H1 (cell line): ENCODE measurements at regions not wholly inside any gene's neighbourhood (a gene's known extent, or its start where the extent isn't known, plus 50 kb on each side); places are given as distances from the start of the nearest gene placed in this dataset.

Experiments
- CTCF ChIA-PET: fragments of 300-600 bp; sonication (Branson Sonifier 250); formaldehyde crosslinking; loops from one replicate; lab custom pipeline; 2021; ENCODE audit not compliant: partially characterized antibody; lab: Charles Lee
- POLR2A ChIA-PET: fragments of 300-600 bp; sonication (Branson Sonifier 250); formaldehyde crosslinking; loops from one replicate; lab custom pipeline; 2021; ENCODE audit warnings: inconsistent platforms; ENCODE audit not compliant: partially characterized antibody; lab: Charles Lee
- DNase-seq, 2 experiments: peaks; one replicate each; pipeline versions ENCODE4 v3.0.0 to v3.0.0-alpha.2; 2010 to 2022; ENCODE audit warnings: low spot score in 2 of 2, low read depth in 1 of 2, mixed read lengths in 1 of 2
- FAIRE-seq: peaks from 2 replicates; lab custom pipeline; 2011; peaks lifted over from hg19 to GRCh38; lab: Jason Lieb, UNC
- H2AFZ ChIP-seq: 2 replicates; pipeline ENCODE4 v1.8.1; 2012; ENCODE audit warnings: low read length, inconsistent platforms
- H2AK5ac ChIP-seq: 2 replicates; pipeline ENCODE4 v1.6.1; 2013; ENCODE audit warnings: low read depth, low read length
- H2BK120ac ChIP-seq: replicated peaks from 2 replicates; pipeline ENCODE3; 2013; ENCODE audit warnings: low read depth, low read length, inconsistent platforms
- H2BK12ac ChIP-seq: 2 replicates; pipeline ENCODE4 v1.6.1; 2013; ENCODE audit warnings: low read depth, low read length
- H2BK15ac ChIP-seq: 2 replicates; pipeline ENCODE4 v1.6.1; 2013; ENCODE audit warnings: low read length
- H2BK20ac ChIP-seq: 2 replicates; pipeline ENCODE4 v1.6.1; 2013; ENCODE audit warnings: low read length
- H2BK5ac ChIP-seq: 2 replicates; pipeline ENCODE4 v1.6.1; 2013; ENCODE audit warnings: low read depth, low read length
- H3K14ac ChIP-seq: 2 replicates; pipeline ENCODE4 v1.6.1; 2013; ENCODE audit warnings: inconsistent platforms; ENCODE audit not compliant: insufficient read length
- H3K18ac ChIP-seq: 2 replicates; pipeline ENCODE4 v1.6.1; 2013; ENCODE audit warnings: low read length; ENCODE audit errors: extremely low read depth
- H3K23ac ChIP-seq: 2 replicates; pipeline ENCODE4 v1.6.1; 2013; ENCODE audit warnings: inconsistent platforms; ENCODE audit not compliant: insufficient read length
- H3K23me2 ChIP-seq: 2 replicates; pipeline ENCODE4 v1.6.1; 2013; ENCODE audit warnings: low read depth, low read length
- H3K27ac ChIP-seq: 2 replicates; pipeline ENCODE4 v1.6.1; 2011; ENCODE audit warnings: low read depth, low read length, inconsistent platforms
- H3K27me3 ChIP-seq, 4 experiments: replicated peaks in 1 of 4; 1 replicate in 1 of 4; 2 replicates in 3 of 4; pipeline versions ENCODE4 v1.6.1 to v1.8.1; 2011 to 2013; ENCODE audit warnings: low read length in 3 of 4, mild to moderate bottlenecking in 3 of 4, inconsistent platforms in 2 of 4, mixed read lengths in 2 of 4, moderate library complexity in 1 of 4; ENCODE audit not compliant: control insufficient read depth in 3 of 4, insufficient read depth in 3 of 4; ENCODE audit errors: extremely low read depth in 1 of 4
- H3K36me3 ChIP-seq, 4 experiments: 2 replicates each; pipeline versions ENCODE4 v1.6.1 to v1.8.1; 2011 to 2013; ENCODE audit warnings: mild to moderate bottlenecking in 4 of 4, low read length in 3 of 4, moderate library complexity in 2 of 4, control low read depth in 1 of 4, inconsistent platforms in 1 of 4; ENCODE audit not compliant: insufficient read depth in 4 of 4, control insufficient read depth in 2 of 4
- H3K4ac ChIP-seq: replicated peaks from 2 replicates; pipeline ENCODE3; 2013; ENCODE audit warnings: low read length, low read depth, mixed read lengths, inconsistent platforms; ENCODE audit not compliant: insufficient read length
- H3K4me1 ChIP-seq, 4 experiments: replicated peaks in 1 of 4; 1 replicate in 1 of 4; 2 replicates in 3 of 4; pipeline versions ENCODE4 v1.6.1 to v1.8.1; 2011 to 2013; ENCODE audit warnings: low read length in 3 of 4, inconsistent platforms in 2 of 4, mixed read lengths in 1 of 4; ENCODE audit not compliant: insufficient read depth in 4 of 4, control insufficient read depth in 3 of 4
- H3K4me2 ChIP-seq, 2 experiments: 2 replicates each; pipeline versions ENCODE4 v1.6.1 to v1.8.1; 2011 to 2013; ENCODE audit warnings: low read depth in 2 of 2, low read length in 2 of 2, control low read depth in 1 of 2, inconsistent platforms in 1 of 2, mild to moderate bottlenecking in 1 of 2; ENCODE audit not compliant: insufficient read depth in 1 of 2
- H3K4me3 ChIP-seq, 4 experiments: fragments of 200-600, 300-600 bp in 1 of 4; sonication (generic), shearing (Covaris generic), sonication (Bioruptor Twin) in 1 of 4; 2 replicates each; pipeline versions ENCODE4 v1.5.1 to v1.8.1; 2011 to 2016; ENCODE audit warnings: low read length in 4 of 4, low read depth in 3 of 4, control low read depth in 2 of 4, inconsistent platforms in 2 of 4, mild to moderate bottlenecking in 2 of 4, mixed read lengths in 1 of 4, moderate library complexity in 1 of 4; ENCODE audit not compliant: insufficient read depth in 2 of 4; ENCODE audit errors: extremely low read depth in 1 of 4
- H3K56ac ChIP-seq: replicated peaks from 2 replicates; pipeline ENCODE3; 2013; ENCODE audit warnings: low read depth, mild to moderate bottlenecking, mixed read lengths, low read length, inconsistent platforms; ENCODE audit not compliant: insufficient read length
- H3K79me1 ChIP-seq: 2 replicates; pipeline ENCODE4 v1.6.1; 2013; ENCODE audit warnings: low read depth, low read length, control low read depth
- H3K79me2 ChIP-seq, 2 experiments: 2 replicates each; pipeline versions ENCODE4 v1.6.1 to v1.8.1; 2012 to 2013; ENCODE audit warnings: low read length in 2 of 2, mild to moderate bottlenecking in 2 of 2, inconsistent platforms in 1 of 2; ENCODE audit not compliant: insufficient read depth in 2 of 2, control insufficient read depth in 1 of 2
- H3K9ac ChIP-seq, 4 experiments: replicated peaks in 1 of 4; 1 replicate in 1 of 4; 2 replicates in 3 of 4; pipeline versions ENCODE4 v1.6.1 to v1.8.1; 2011 to 2013; ENCODE audit warnings: low read depth in 3 of 4, low read length in 3 of 4, control low read depth in 2 of 4, mild to moderate bottlenecking in 2 of 4, moderate library complexity in 2 of 4, inconsistent platforms in 1 of 4; ENCODE audit errors: extremely low read depth in 1 of 4
- H3K9me3 ChIP-seq, 2 experiments: 2 replicates each; pipeline versions ENCODE4 v1.6.1 to v1.8.1; 2012 to 2013; ENCODE audit warnings: mild to moderate bottlenecking in 2 of 2, moderate library complexity in 2 of 2, control low read depth in 1 of 2, inconsistent platforms in 1 of 2, low read depth in 1 of 2, low read length in 1 of 2, mixed read lengths in 1 of 2; ENCODE audit not compliant: insufficient read depth in 2 of 2
- H4K20me1 ChIP-seq, 2 experiments: replicated peaks in 1 of 2; 2 replicates each; pipeline versions ENCODE3 to v1.8.1; 2011 to 2013; ENCODE audit warnings: inconsistent platforms in 2 of 2, low read length in 2 of 2, mild to moderate bottlenecking in 1 of 2; ENCODE audit not compliant: insufficient read depth in 2 of 2, control insufficient read depth in 1 of 2
- H4K5ac ChIP-seq: 2 replicates; pipeline ENCODE4 v1.6.1; 2013; ENCODE audit warnings: low read length, low read depth, mixed read lengths, inconsistent platforms; ENCODE audit not compliant: insufficient read length
- H4K8ac ChIP-seq: 2 replicates; pipeline ENCODE4 v1.8.0; 2013; ENCODE audit warnings: mild to moderate bottlenecking, moderate library complexity, low read length, inconsistent platforms; ENCODE audit not compliant: insufficient read depth; ENCODE audit errors: extremely low read depth
- H4K91ac ChIP-seq: replicated peaks from 2 replicates; pipeline ENCODE3; 2013; ENCODE audit warnings: low read length, mixed read lengths, inconsistent platforms; ENCODE audit not compliant: insufficient read length
- NANOG ChIP-seq: IDR thresholded peaks from 2 replicates; pipeline ENCODE4 v1.6.1; 2011; ENCODE audit warnings: low read length, low read depth, mild to moderate bottlenecking, inconsistent platforms; ENCODE audit not compliant: insufficient read depth, poor library complexity, severe bottlenecking
- ZNF274 ChIP-seq: IDR thresholded peaks from 2 replicates; pipeline ENCODE4 v1.7.0; 2012; ENCODE audit warnings: low read length, borderline replicate concordance; ENCODE audit errors: extremely low read depth
- WGBS, 2 experiments: shearing (Covaris generic) in 1 of 2; methylation state at CpG; one replicate each; pipeline versions ENCODE4 v1.1.6 to v1.1.7; 2013 to 2015; ENCODE audit warnings: low lambda C conversion rate in 2 of 2, mixed read lengths in 2 of 2, inconsistent platforms in 1 of 2, low coverage in 1 of 2, missing lambda C conversion rate in 1 of 2; ENCODE audit not compliant: insufficient replicate concordance in 2 of 2, insufficient coverage in 1 of 2, insufficient read length in 1 of 2; ENCODE audit errors: extremely low coverage in 1 of 2, missing lambda C conversion rate in 1 of 2; 5-methylcytosine and 5-hydroxymethylcytosine counted together

GRCh38 chr4:27662426-27662825, 801.8 kb downstream of the STIM2 start:
- Histone ChIP-seq H3K27ac (no peak overlapping the region), H3K56ac (no peak overlapping the region), H3K36me3 (no peaks in the 10 kb centered on the region), H3K9me3 (no peaks in the 10 kb centered on the region), H3K14ac (no peak overlapping the region), H2AFZ (0 out of 2 replicates have a peak overlapping the region, but pooled peaks have one; percentile 49), H3K18ac (no peak overlapping the region), H3K4ac (no peak overlapping the region), H3K4me2 (no peak overlapping the region), H3K23me2 (no peaks in the 10 kb centered on the region), H2BK12ac (no peak overlapping the region), H3K4me1 (peaks cover 0 to 4% (median 1%) of the 10 kb centered on the region in 4 experiments; a peak in 2 of 7 replicates), H2BK5ac (no peak overlapping the region; the same call in 1 of the 2 replicates), H3K79me2 (no peaks in the 10 kb centered on the region), H3K23ac (no peak overlapping the region), H2BK120ac (no peak overlapping the region), H4K8ac (no peak overlapping the region), H2AK5ac (no peak overlapping the region), H4K5ac (no peak overlapping the region), H4K91ac (no peak overlapping the region), H3K79me1 (no peaks in the 10 kb centered on the region), H2BK20ac (no peak overlapping the region), H3K27me3 (no peaks in the 10 kb centered on the region), H2BK15ac (no peak overlapping the region), H4K20me1 (no peaks in the 10 kb centered on the region), H3K9ac (no peak overlapping the region), H3K4me3 (no peak overlapping the region; a peak in 1 of 8 replicates)
- no peak for DNase-seq
- ChIA-PET POLR2A (no interaction called here), CTCF (interaction anchor here (1.3 kb wide), 1 partner anchor 24 kb away, joined by 3 read pairs; no protein-coding TSS in a partner anchor)
- peak; percentile 52 for FAIRE-seq
- TF ChIP-seq ZNF274 (no peak), NANOG (peak; percentile 75)
- WGBS, 2 experiments, result 78% methylated on average over 3 of the region's 3 CpGs; no CpG with 5 or more reads in 1 of the 2 experiments
